ENCODE measurements at regions not wholly inside any gene's neighbourhood (a gene's known extent, or its start where the extent isn't known, plus 50 kb on each side); places are given as distances from the start of the nearest gene placed in this dataset.

DNA sequence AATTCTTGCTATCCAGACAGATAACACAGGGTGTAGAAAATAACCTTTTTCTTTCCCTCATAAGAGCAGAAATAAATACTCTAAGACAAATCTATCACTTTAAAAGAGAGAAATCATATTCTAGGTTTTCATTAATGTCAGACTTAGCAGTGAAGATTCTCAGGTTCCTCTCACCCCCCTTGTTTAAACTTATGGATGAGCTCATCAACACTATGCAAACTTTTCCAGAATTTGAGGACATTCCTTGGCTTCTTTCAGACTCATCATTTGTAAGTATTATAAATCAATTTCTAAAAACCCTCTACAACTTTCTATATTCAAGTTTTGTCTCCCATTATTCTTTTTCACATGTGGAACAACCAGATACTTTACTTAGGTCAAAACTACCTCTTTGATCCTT is 374.9 kb upstream of the TRPC7 start:
- TF ChIP-seq, protein P1, sequence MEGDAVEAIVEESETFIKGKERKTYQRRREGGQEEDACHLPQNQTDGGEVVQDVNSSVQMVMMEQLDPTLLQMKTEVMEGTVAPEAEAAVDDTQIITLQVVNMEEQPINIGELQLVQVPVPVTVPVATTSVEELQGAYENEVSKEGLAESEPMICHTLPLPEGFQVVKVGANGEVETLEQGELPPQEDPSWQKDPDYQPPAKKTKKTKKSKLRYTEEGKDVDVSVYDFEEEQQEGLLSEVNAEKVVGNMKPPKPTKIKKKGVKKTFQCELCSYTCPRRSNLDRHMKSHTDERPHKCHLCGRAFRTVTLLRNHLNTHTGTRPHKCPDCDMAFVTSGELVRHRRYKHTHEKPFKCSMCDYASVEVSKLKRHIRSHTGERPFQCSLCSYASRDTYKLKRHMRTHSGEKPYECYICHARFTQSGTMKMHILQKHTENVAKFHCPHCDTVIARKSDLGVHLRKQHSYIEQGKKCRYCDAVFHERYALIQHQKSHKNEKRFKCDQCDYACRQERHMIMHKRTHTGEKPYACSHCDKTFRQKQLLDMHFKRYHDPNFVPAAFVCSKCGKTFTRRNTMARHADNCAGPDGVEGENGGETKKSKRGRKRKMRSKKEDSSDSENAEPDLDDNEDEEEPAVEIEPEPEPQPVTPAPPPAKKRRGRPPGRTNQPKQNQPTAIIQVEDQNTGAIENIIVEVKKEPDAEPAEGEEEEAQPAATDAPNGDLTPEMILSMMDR (IDR thresholded peaks at IDR 0.05), result no peak
- TF ChIP-seq EP300 (IDR thresholded peaks at IDR 0.05) (no peak), POLR2A (IDR thresholded peaks at IDR 0.05) (no peak)

Data from tibial nerve (tissue), 4 donors.